GM12873 (cell line): ENCODE measurements at regions not wholly inside any gene's neighbourhood (a gene's known extent, or its start where the extent isn't known, plus 50 kb on each side); places are given as distances from the start of the nearest gene placed in this dataset.

Experiments
- CTCF ChIP-seq: IDR thresholded peaks from 2 replicates; pipeline ENCODE4 v1.5.1; 2012; ENCODE audit warnings: low read depth, mild to moderate bottlenecking, moderate library complexity, low read length, control low read depth; ENCODE audit not compliant: insufficient read depth; ENCODE audit errors: missing control alignments

GRCh38 chr14:48027115-48027514 lies 351.7 kb upstream of the MDGA2 start:
- TF ChIP-seq CTCF, result no peak

- no peak for TF ChIP-seq CTCF
Observed at GRCh38 chr14:48023881-48024280, 348.5 kb upstream of the MDGA2 start.

- TF ChIP-seq CTCF, result no peak
Observed at GRCh38 chr14:48008646-48009045, 333.2 kb upstream of the MDGA2 start.

GRCh38 chr14:48005986-48006385 lies 330.6 kb upstream of the MDGA2 start:
- TF ChIP-seq CTCF, result no peak

GRCh38 chr14:47993883-47994282 lies 318.5 kb upstream of the MDGA2 start:
- TF ChIP-seq CTCF, result no peak

GRCh38 chr14:47988175-47988574 lies 312.8 kb upstream of the MDGA2 start:
- TF ChIP-seq CTCF, result no peak

GRCh38 chr14:47978871-47979270 lies 303.5 kb upstream of the MDGA2 start:
- TF ChIP-seq CTCF, result no peak
